GM12864 (cell line): ENCODE measurements at regions not wholly inside any gene's neighbourhood (a gene's known extent, or its start where the extent isn't known, plus 50 kb on each side); places are given as distances from the start of the nearest gene placed in this dataset.

Source experiments
- DNase-seq: peaks from one replicate; pipeline ENCODE4 v3.0.0-alpha.2; 2011; ENCODE audit warnings: low read depth
- H3K4me3 ChIP-seq: 2 replicates; pipeline ENCODE4 v1.5.1; 2011; ENCODE audit warnings: mild to moderate bottlenecking, low read depth, low read length, control low read depth
- TF ChIP-seq, protein P1 (sequence below): IDR thresholded peaks from 2 replicates; pipeline ENCODE4 v1.5.1; 2011; ENCODE audit warnings: low read depth, mild to moderate bottlenecking, moderate library complexity, low read length, control low read depth, inconsistent platforms; ENCODE audit errors: missing control alignments

DNA sequence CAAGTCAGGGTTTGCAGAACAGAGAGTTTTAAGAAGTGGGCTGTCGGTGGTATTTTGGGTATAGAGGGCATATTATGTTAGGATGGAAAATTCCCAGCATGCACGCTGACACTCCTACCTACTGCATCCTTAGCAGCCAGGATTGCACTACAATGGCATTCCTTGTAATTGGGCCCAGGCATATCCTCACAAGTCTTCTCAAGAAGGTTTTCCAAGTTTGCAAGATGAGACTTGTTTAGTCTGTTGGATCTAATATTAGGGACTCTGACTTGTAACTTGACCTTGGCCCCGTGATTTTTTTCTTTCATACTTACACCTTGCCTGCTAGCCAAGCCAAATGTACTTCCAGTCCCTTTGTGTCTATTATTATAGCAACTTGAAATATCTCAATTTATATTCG lies 335.7 kb upstream of the HTR2A start:
- no peak for DNase-seq
- TF ChIP-seq, protein P1, sequence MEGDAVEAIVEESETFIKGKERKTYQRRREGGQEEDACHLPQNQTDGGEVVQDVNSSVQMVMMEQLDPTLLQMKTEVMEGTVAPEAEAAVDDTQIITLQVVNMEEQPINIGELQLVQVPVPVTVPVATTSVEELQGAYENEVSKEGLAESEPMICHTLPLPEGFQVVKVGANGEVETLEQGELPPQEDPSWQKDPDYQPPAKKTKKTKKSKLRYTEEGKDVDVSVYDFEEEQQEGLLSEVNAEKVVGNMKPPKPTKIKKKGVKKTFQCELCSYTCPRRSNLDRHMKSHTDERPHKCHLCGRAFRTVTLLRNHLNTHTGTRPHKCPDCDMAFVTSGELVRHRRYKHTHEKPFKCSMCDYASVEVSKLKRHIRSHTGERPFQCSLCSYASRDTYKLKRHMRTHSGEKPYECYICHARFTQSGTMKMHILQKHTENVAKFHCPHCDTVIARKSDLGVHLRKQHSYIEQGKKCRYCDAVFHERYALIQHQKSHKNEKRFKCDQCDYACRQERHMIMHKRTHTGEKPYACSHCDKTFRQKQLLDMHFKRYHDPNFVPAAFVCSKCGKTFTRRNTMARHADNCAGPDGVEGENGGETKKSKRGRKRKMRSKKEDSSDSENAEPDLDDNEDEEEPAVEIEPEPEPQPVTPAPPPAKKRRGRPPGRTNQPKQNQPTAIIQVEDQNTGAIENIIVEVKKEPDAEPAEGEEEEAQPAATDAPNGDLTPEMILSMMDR: no peak
- no peak overlapping the region for H3K4me3 ChIP-seq

DNA sequence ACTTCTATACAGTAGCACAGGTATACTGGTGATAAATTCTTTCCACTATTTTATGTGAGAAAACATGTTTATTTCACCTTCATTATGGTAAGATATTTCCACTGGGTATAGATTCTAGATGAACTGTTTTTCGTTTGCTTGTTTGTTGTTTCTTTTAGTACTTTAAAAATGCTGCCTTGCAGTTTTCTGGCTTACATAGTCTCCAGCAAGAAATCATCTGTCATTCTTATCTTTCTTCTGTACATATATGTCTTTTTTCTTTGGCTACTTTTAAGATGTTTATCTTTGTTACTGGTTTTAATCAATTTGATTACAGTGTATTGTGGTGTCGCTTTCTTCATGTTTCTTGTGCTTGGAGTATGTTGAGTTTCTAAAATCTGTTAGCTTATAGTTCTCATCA lies 333.3 kb upstream of the HTR2A start:
- TF ChIP-seq, protein P1: no peak
- DNase-seq: no peak
- H3K4me3 ChIP-seq: no peak overlapping the region

DNA sequence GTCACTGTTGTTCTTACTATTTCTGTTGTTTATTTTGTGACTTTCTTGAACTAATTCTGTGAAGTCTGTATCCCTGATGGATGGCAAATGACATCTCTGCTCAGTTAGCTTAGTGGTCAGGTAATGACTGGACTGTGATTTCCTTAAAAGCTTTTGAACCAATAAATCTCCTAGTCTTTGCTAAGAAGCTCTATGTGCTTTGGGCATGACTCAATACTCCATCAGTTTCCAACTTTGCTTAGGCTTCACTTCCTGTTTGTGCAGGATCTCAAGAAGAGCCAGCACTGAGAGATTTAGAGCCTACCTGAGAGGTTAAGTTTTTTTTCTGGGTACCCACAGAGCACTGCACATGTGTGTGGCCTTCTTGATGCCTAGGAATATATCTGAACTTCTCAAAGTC lies 329.7 kb upstream of the HTR2A start:
- TF ChIP-seq, protein P1: no peak
- no peak for DNase-seq
- H3K4me3 ChIP-seq: no peak overlapping the region

DNA sequence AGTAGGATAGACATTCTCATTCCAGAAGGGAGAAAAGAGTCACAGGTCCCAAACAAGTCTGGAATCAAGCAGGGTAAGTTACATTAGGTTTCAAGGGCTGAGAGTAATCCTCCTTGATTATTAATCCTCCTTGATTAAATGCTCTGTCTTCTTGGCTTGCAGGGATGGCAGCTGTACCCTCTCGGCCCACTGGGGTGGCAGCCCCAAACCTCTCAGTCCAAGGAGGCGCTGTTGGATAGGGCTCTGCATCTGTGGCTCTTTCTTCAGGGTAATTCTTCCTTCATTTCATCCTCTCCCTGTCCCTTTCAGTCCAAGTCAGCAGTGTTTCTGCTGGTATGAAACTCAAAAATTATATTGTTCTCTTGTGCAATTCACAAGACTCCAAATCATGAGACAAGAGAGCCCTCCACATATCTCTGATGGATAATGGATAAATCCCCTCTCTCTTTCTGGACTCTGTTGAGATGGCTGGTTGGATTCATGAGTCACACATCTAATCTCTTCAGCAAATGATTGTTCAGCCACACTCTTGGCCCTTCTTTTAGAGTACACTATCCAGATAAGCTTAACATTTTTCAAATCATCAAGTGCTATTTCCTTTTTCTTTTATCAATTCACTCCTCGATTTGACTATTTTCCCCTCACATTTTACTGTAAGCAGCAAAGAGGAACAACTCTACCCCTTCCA lies 323.7 kb upstream of the HTR2A start:
- TF ChIP-seq, protein P1: no peak
- DNase-seq: no peak
- H3K4me3 ChIP-seq: no peak overlapping the region

DNA sequence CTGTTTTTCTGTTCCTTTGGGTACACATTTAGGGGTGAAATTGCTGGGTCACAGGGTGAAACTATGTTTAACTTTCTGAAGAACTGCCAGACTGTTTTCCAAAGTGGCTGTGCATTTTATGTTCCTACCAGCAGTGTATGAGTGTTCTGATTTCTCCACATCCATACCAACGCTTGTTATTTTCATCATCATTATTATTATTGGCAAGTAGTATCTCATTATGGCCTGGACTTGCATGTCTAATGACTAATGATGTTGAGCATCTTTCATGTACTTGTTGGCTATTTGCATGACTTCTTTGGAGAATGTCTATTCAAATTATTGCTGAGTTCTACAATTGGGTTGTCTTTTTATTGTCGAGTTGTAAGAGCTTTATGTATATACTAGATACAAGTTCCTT lies 321.8 kb upstream of the HTR2A start:
- DNase-seq: no peak
- no peak overlapping the region for H3K4me3 ChIP-seq
- TF ChIP-seq, protein P1: no peak

DNA sequence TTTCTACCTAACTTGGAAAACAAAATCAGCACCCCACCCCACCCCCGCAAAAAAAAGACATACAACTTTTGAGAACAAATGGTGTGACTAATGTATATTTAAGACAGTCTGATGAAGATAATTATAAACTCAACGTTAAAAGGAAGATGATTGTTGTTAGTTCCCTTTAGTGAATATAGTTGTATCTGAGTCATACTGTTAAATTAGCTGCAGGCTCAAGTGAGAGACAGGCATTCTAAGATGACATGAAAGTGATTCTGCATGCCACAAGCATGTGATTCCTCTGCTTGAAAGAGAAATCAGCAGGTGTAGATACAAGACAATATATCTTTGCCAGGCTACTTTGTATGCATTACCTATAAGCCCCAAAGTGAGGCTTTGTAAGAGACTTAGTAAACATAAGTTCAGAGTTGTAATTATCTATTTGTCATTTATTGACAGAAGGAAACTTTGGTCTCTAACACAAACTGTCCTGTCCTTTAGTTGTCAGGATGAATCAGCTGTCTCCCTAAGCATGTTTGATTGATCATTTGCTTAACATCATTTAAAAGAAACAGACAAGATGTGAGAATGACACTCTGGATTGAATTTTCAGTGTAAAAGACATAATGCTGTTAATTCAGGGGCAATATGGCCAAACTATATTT lies 319.4 kb upstream of the HTR2A start:
- DNase-seq: no peak
- TF ChIP-seq, protein P1: no peak
- H3K4me3 ChIP-seq: no peak overlapping the region

DNA sequence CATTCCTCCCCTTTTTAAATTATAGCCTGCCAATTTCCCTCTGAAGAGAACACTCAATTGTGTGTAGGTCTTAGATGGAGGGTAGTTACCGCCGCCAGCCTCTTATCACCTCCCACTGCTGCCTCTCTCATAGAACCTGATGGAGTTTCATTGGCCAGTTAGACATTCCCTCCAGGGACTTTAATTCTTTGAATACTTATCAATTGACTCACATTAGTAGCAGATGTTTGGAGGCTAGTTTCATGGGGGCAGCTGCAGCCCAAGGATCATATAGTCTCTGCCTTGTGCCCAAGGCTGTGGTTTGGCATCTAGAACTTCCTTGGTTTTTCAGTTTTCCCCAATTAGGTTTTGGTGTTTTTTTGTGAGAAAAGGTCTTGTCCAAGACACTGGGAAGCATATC lies 318.9 kb upstream of the HTR2A start:
- DNase-seq: no peak
- TF ChIP-seq, protein P1: no peak
- no peak overlapping the region for H3K4me3 ChIP-seq
